PFSK-1 (cell line): ENCODE measurements at regions not wholly inside any gene's neighbourhood (a gene's known extent, or its start where the extent isn't known, plus 50 kb on each side); places are given as distances from the start of the nearest gene placed in this dataset.

Source experiments
- FOXP2 ChIP-seq: optimal IDR thresholded peaks from 2 replicates; pipeline ENCODE3; 2011; ENCODE audit warnings: borderline replicate concordance, control low read depth, inconsistent platforms; ENCODE audit not compliant: insufficient read depth; ENCODE audit errors: extremely low read length, extremely low read depth
- POLR2AphosphoS5 ChIP-seq: IDR thresholded peaks from 2 replicates; pipeline ENCODE4 v1.6.1; 2012; ENCODE audit warnings: low read depth, mild to moderate bottlenecking, control low read depth, low read length, moderate library complexity
- REST ChIP-seq, 2 experiments: IDR thresholded peaks; 2 replicates each; pipeline versions ENCODE4 v1.6.1 to v1.8.0; 2011 to 2012; ENCODE audit warnings: low read depth in 2 of 2, low read length in 2 of 2, control low read depth in 1 of 2, inconsistent platforms in 1 of 2, mild to moderate bottlenecking in 1 of 2, moderate library complexity in 1 of 2; ENCODE audit not compliant: insufficient read depth in 1 of 2
- SIN3A ChIP-seq: IDR thresholded peaks from 2 replicates; pipeline ENCODE4 v1.6.1; 2012; ENCODE audit warnings: mild to moderate bottlenecking, low read length, moderate library complexity, borderline replicate concordance; ENCODE audit not compliant: insufficient read depth
- TAF1 ChIP-seq: IDR thresholded peaks from 2 replicates; pipeline ENCODE4 v1.6.1; 2012; ENCODE audit warnings: low read length, control low read depth, borderline replicate concordance; ENCODE audit not compliant: insufficient read depth

DNA sequence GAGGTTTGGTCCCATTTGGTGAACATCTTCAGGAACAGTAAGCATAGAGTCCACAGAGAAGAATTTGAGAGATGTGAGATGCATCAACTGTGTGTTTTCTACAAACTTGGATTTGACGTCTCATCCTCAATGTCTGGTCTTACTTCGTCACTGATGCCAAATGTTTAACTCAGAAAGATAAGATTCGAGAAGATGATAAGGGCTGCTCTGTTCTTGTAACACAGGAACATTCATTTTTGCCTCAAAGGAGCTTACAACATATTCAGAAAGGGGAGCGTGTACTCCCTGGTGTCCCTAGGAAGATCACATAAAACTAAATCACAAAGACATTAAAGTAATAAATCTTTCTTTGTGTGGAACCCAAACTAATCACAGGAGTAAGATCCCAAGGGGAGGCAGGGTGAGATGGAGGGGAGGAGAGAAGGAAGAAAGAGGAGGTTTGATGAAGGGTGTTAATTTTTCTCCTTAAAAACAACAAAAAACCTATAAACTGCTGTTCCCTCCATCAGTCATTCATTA, 247.7 kb upstream of the IRS2 start:
- no peak for TF ChIP-seq REST (IDR thresholded peaks at IDR 0.05; ENCODE audit: insufficient read depth in 1 of 2, low read depth in 2 of 2, low read length in 2 of 2)
- no peak for TF ChIP-seq POLR2AphosphoS5
- TF ChIP-seq SIN3A = no peak
- TF ChIP-seq TAF1 = no peak
- no peak for TF ChIP-seq FOXP2
